MG63 (cell line): ENCODE measurements at regions not wholly inside any gene's neighbourhood (a gene's known extent, or its start where the extent isn't known, plus 50 kb on each side); places are given as distances from the start of the nearest gene placed in this dataset.
"Not testable (repeated sequence)": the region's sequence is repeated elsewhere in the genome, so short reads cannot be mapped to it uniquely, and the experiment has no call there.

Source experiments
- DNase-seq: peaks from one replicate; pipeline ENCODE4 v3.0.0-alpha.2; 2020
- H3K27me3 ChIP-seq: fragments of 250-450 bp; sonication (Bioruptor Pico); 2 replicates; pipeline ENCODE4 v1.5.1; 2020; ENCODE audit warnings: mild to moderate bottlenecking, moderate library complexity
- H3K36me3 ChIP-seq: fragments of 250-450 bp; sonication (Bioruptor Pico); 2 replicates; pipeline ENCODE4 v1.5.1; 2020; ENCODE audit warnings: mild to moderate bottlenecking, moderate library complexity
- H3K4me3 ChIP-seq: fragments of 250-450 bp; sonication (Bioruptor Pico); 2 replicates; pipeline ENCODE4 v1.5.1; 2020; ENCODE audit warnings: mild to moderate bottlenecking, moderate library complexity
- H3K9me3 ChIP-seq: fragments of 250-450 bp; sonication (Bioruptor Pico); 2 replicates; pipeline ENCODE4 v1.5.1; 2020; ENCODE audit warnings: mild to moderate bottlenecking, moderate library complexity

GRCh38 chr6:27791182-27791943 is 120.8 kb downstream of the OR2B2 start:
- no peaks in the 10 kb centered on the region for H3K9me3 ChIP-seq
- peak; percentile 91 for DNase-seq

GRCh38 chr6:27788376-27788775 is 123.8 kb downstream of the OR2B2 start:
- H3K36me3 ChIP-seq, DNase-seq, H3K9me3 ChIP-seq: not testable (repeated sequence)

More at GRCh38 chr6:27791182-27791943, 120.8 kb downstream of the OR2B2 start:
- no peaks in the 10 kb centered on the region for H3K36me3 ChIP-seq
- H3K27me3 ChIP-seq: no peaks in the 10 kb centered on the region
- H3K4me3 ChIP-seq: peak overlapping the region; percentile 74

DNA sequence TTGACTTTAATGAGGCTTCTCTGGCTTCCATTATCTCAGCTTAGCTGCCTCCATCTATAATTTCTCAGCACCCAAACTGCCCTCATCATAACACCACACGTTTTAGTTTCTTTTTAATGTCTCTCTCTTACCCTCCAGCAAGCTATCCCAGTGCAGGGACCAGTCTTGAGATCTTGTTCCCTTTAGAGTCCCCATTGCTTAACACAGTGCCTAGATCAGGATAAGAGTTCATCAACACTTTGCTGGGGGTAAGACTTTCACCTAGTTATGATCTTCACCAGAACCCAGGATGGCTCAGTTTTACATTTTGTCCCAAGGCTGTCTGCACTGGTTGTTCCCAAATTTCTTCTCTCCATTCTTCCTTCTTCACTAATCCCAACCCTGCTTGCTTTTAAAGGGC is 126.1 kb downstream of the OR2B2 start:
- Histone ChIP-seq H3K27me3 (no peaks in the 10 kb centered on the region; the same call in 1 of the 2 replicates), H3K4me3 (no peak overlapping the region), H3K9me3 (no peaks in the 10 kb centered on the region), H3K36me3 (no peaks in the 10 kb centered on the region)
- no peak for DNase-seq

More at GRCh38 chr6:27788376-27788775, 123.8 kb downstream of the OR2B2 start:
- H3K27me3 ChIP-seq, H3K4me3 ChIP-seq: not testable (repeated sequence)

- H3K9me3 ChIP-seq: no peaks in the 10 kb centered on the region
- H3K36me3 ChIP-seq: no peaks in the 10 kb centered on the region
- no peak for DNase-seq
- no peaks in the 10 kb centered on the region; the same call in 1 of the 2 replicates for H3K27me3 ChIP-seq
- H3K4me3 ChIP-seq: no peak overlapping the region
Observed at GRCh38 chr6:27785294-27785693, 126.9 kb downstream of the OR2B2 start.

GRCh38 chr6:27782748-27783147 is 129.4 kb downstream of the OR2B2 start:
- H3K36me3 ChIP-seq: no peaks in the 10 kb centered on the region
- H3K9me3 ChIP-seq: no peaks in the 10 kb centered on the region
- peaks cover 5% of the 10 kb centered on the region for H3K27me3 ChIP-seq
- DNase-seq: no peak
- no peak overlapping the region for H3K4me3 ChIP-seq

GRCh38 chr6:27778625-27779417 is 133.4 kb downstream of the OR2B2 start:
- H3K9me3 ChIP-seq: no peaks in the 10 kb centered on the region
- H3K27me3 ChIP-seq: peaks cover 5% of the 10 kb centered on the region; the same call in 1 of the 2 replicates
- H3K4me3 ChIP-seq: no peak overlapping the region
- no peaks in the 10 kb centered on the region for H3K36me3 ChIP-seq
- no peak for DNase-seq

- no peak for DNase-seq
- Histone ChIP-seq H3K36me3 (no peaks in the 10 kb centered on the region), H3K27me3 (peaks cover 5% of the 10 kb centered on the region; the same call in 1 of the 2 replicates), H3K9me3 (no peaks in the 10 kb centered on the region), H3K4me3 (peak overlapping the region; percentile 45)
Observed at GRCh38 chr6:27777614-27778355, 134.4 kb downstream of the OR2B2 start.

GRCh38 chr6:27777126-27777525 is 135.1 kb downstream of the OR2B2 start:
- peak overlapping the region; percentile 45 for H3K4me3 ChIP-seq
- DNase-seq: no peak

GRCh38 chr6:27776504-27776903 is 135.7 kb downstream of the OR2B2 start:
- Histone ChIP-seq H3K4me3 (no peak overlapping the region), H3K27me3 (peaks cover 5% of the 10 kb centered on the region; the same call in 1 of the 2 replicates), H3K9me3 (no peaks in the 10 kb centered on the region), H3K36me3 (no peaks in the 10 kb centered on the region)
- no peak for DNase-seq

More at GRCh38 chr6:27777126-27777525, 135.1 kb downstream of the OR2B2 start:
- Histone ChIP-seq H3K9me3 (no peaks in the 10 kb centered on the region), H3K36me3 (no peaks in the 10 kb centered on the region), H3K27me3 (peaks cover 5% of the 10 kb centered on the region; the same call in 1 of the 2 replicates)

- peaks cover 5% of the 10 kb centered on the region; the same call in 1 of the 2 replicates for H3K27me3 ChIP-seq
- DNase-seq: no peak
- H3K9me3 ChIP-seq: no peaks in the 10 kb centered on the region
- H3K4me3 ChIP-seq: no peak overlapping the region
- no peaks in the 10 kb centered on the region for H3K36me3 ChIP-seq
Observed at GRCh38 chr6:27775796-27776184, 136.4 kb downstream of the OR2B2 start.

DNA sequence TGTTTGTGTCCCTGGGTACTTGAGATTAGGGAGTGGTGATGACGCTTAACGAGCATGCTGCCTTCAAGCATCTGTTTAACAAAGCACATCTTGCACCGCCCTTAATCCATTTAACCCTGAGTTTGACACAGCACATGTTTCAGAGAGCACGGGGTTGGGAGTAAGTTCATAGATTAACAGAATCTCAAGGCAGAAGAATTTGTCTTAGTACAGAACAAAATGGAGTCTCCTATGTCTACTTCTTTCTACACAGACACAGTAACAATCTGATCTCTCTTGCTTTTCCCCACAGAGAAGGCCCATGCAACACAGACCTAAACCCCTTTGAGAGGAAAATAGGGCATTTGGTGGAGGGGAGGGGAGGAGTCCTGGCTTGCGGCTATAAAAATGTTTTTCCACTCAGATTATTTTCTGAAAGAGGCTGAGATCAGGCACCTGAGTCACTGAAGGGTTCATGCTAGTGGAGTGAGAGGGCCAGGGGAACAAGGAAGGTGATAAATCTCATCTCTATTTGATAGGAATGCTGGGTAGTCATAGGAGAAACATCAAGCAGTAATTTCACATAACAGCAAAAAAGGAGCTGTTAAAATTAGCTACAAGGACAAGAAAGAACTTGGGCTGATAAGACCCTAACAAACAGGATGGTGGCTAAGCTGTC is 136.9 kb downstream of the OR2B2 start:
- H3K27me3 ChIP-seq, H3K36me3 ChIP-seq, H3K4me3 ChIP-seq, DNase-seq, H3K9me3 ChIP-seq: not testable (repeated sequence)

- not testable (repeated sequence) for H3K27me3 ChIP-seq, H3K9me3 ChIP-seq, H3K4me3 ChIP-seq, H3K36me3 ChIP-seq, DNase-seq
Observed at GRCh38 chr6:27774264-27774600, 138.0 kb downstream of the OR2B2 start.

DNA sequence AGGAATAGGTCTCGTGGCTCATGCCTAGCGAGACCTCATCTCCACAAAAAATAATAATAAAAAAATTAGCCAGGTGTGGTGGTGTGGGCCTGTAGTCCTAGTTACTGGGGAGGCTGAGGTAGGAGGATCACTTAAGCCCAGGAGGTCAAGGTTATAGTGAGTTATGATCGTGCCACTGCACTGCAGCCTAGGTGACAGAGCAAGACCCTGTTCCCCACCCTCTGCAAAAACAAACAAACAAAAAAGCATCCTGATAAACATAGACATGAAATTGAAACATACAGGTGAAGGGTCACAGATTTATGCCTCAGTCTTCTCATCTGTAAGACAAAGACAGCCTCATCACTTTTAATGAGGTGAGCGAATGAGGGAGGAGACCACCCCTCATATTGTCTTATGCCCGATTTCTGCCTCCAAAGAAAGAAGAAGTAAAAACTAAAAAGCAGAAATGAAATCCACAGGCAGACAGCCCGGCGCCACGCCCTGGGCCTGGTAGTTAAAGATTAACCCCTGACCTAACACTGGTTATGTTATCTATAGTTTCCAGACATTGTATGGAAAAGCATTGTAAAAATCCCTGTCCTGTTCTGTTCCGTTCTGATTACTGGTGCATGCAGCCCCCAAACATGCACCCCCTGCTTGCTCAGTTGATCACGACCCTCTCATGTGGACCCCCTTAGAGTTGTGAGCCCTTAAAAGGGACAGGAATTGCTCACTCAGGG is 138.5 kb downstream of the OR2B2 start:
- DNase-seq, H3K4me3 ChIP-seq, H3K36me3 ChIP-seq, H3K9me3 ChIP-seq, H3K27me3 ChIP-seq: not testable (repeated sequence)

- Histone ChIP-seq H3K36me3 (no peaks in the 10 kb centered on the region), H3K4me3 (no peak overlapping the region)
- DNase-seq: peak; percentile 99
Observed at GRCh38 chr6:27772261-27773001, 139.8 kb downstream of the OR2B2 start.

DNA sequence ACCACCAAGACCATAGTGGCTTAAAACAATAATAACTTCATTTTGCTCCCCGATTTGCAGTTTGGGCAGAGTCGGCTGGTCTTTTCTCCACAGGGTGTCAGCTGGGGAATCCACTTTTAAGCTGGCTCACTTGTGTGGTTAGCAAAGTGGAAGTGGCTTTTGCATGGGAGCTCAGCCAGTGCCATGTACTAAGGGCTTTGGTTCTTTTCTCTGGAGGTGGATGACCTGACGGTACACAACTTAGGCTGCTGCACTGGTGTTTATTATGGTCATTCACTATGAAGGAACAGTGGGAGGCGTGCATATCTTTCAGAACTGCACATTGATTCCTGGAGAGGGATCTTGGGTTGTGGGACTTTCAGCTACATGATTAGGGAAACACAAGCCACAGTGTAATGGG is 141.0 kb downstream of the OR2B2 start:
- Histone ChIP-seq H3K27me3 (no peaks in the 10 kb centered on the region), H3K4me3 (no peak overlapping the region), H3K36me3 (no peaks in the 10 kb centered on the region), H3K9me3 (no peaks in the 10 kb centered on the region)
- no peak for DNase-seq

More at GRCh38 chr6:27772261-27773001, 139.8 kb downstream of the OR2B2 start:
- no peaks in the 10 kb centered on the region for H3K27me3 ChIP-seq
- H3K9me3 ChIP-seq: no peaks in the 10 kb centered on the region
